ENCODE measurements at regions not wholly inside any gene's neighbourhood (a gene's known extent, or its start where the extent isn't known, plus 50 kb on each side); places are given as distances from the start of the nearest gene placed in this dataset.

- no peak for TF ChIP-seq SMAD3 (CRISPR knock-in tag; IDR thresholded peaks at IDR 0.05; ENCODE audit: borderline replicate concordance)
- TF ChIP-seq FOXP1 (CRISPR knock-in tag; IDR thresholded peaks at IDR 0.05; ENCODE audit: borderline replicate concordance): no peak
- TF ChIP-seq, protein P1, sequence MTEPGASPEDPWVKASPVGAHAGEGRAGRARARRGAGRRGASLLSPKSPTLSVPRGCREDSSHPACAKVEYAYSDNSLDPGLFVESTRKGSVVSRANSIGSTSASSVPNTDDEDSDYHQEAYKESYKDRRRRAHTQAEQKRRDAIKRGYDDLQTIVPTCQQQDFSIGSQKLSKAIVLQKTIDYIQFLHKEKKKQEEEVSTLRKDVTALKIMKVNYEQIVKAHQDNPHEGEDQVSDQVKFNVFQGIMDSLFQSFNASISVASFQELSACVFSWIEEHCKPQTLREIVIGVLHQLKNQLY (CRISPR knock-in tag; IDR thresholded peaks at IDR 0.05): no peak
- TF ChIP-seq, protein P2, sequence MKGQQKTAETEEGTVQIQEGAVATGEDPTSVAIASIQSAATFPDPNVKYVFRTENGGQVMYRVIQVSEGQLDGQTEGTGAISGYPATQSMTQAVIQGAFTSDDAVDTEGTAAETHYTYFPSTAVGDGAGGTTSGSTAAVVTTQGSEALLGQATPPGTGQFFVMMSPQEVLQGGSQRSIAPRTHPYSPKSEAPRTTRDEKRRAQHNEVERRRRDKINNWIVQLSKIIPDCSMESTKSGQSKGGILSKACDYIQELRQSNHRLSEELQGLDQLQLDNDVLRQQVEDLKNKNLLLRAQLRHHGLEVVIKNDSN (CRISPR knock-in tag; IDR thresholded peaks at IDR 0.05): no peak
- TF ChIP-seq CTCF (IDR thresholded peaks at IDR 0.05): no peak
- TF ChIP-seq FOXJ3 (CRISPR knock-in tag; IDR thresholded peaks at IDR 0.05; ENCODE audit: borderline replicate concordance): no peak
- TF ChIP-seq RELA (CRISPR knock-in tag; IDR thresholded peaks at IDR 0.05; ENCODE audit: borderline replicate concordance): no peak
- TF ChIP-seq NR2C2 (CRISPR knock-in tag; IDR thresholded peaks at IDR 0.05): no peak
- no peak for TF ChIP-seq ZNF416 (CRISPR knock-in tag; IDR thresholded peaks at IDR 0.05)
- TF ChIP-seq ATF2 (CRISPR knock-in tag; IDR thresholded peaks at IDR 0.05; ENCODE audit: borderline replicate concordance, low read depth): no peak
- no peak for TF ChIP-seq ATF3 (CRISPR knock-in tag; conservative IDR thresholded peaks at IDR 0.05)
Observed at GRCh38 chr2:151037434-151037833, 224.2 kb downstream of the RBM43 start.

All from WTC11 (cell line).